Forelimb muscle (tissue), 1 donor: ENCODE measurements at regions not wholly inside any gene's neighbourhood (a gene's known extent, or its start where the extent isn't known, plus 50 kb on each side); places are given as distances from the start of the nearest gene placed in this dataset.
"Not testable (repeated sequence)": the region's sequence is repeated elsewhere in the genome, so short reads cannot be mapped to it uniquely, and the experiment has no call there.

Experiments used
- DNase-seq: peaks from one replicate; pipeline ENCODE4 v3.0.0-alpha.2; 2013; ENCODE audit warnings: low read depth

GRCh38 chrX:115911967-115912366 is 258.6 kb upstream of the AGTR2 start:
- no peak for DNase-seq

- DNase-seq, result no peak
Observed at GRCh38 chrX:115912372-115912897, 258.1 kb upstream of the AGTR2 start.

GRCh38 chrX:115913575-115913974 is 257.0 kb upstream of the AGTR2 start:
- no peak for DNase-seq

- DNase-seq, result not testable (repeated sequence)
Observed at GRCh38 chrX:115915625-115916024, 254.9 kb upstream of the AGTR2 start.

GRCh38 chrX:115929480-115929879 is 241.1 kb upstream of the AGTR2 start:
- DNase-seq, result no peak

GRCh38 chrX:115936008-115936407 is 234.5 kb upstream of the AGTR2 start:
- no peak for DNase-seq

- no peak for DNase-seq
Observed at GRCh38 chrX:115939070-115939469, 231.5 kb upstream of the AGTR2 start.

- DNase-seq, result no peak
Observed at GRCh38 chrX:115939636-115940160, 230.8 kb upstream of the AGTR2 start.

- DNase-seq, result no peak
Observed at GRCh38 chrX:115940348-115940747, 230.2 kb upstream of the AGTR2 start.

- peak; percentile 62 for DNase-seq
Observed at GRCh38 chrX:115940888-115941332, 229.6 kb upstream of the AGTR2 start.

- no peak for DNase-seq
Observed at GRCh38 chrX:115941388-115941787, 229.2 kb upstream of the AGTR2 start.

GRCh38 chrX:115946059-115946458 is 224.5 kb upstream of the AGTR2 start:
- no peak for DNase-seq

GRCh38 chrX:115948018-115948923 is 222.3 kb upstream of the AGTR2 start:
- no peak for DNase-seq

- DNase-seq, result no peak
Observed at GRCh38 chrX:115949900-115950822, 220.4 kb upstream of the AGTR2 start.

GRCh38 chrX:115952417-115953092 is 218.0 kb upstream of the AGTR2 start:
- no peak for DNase-seq

- no peak for DNase-seq
Observed at GRCh38 chrX:115957862-115958490, 212.6 kb upstream of the AGTR2 start.

GRCh38 chrX:115958687-115959359 is 211.7 kb upstream of the AGTR2 start:
- no peak for DNase-seq

- no peak for DNase-seq
Observed at GRCh38 chrX:115960440-115961084, 210.0 kb upstream of the AGTR2 start.

GRCh38 chrX:115966920-115967319 is 203.6 kb upstream of the AGTR2 start:
- no peak for DNase-seq
